ENCODE measurements at regions not wholly inside any gene's neighbourhood (a gene's known extent, or its start where the extent isn't known, plus 50 kb on each side); places are given as distances from the start of the nearest gene placed in this dataset.

DNA sequence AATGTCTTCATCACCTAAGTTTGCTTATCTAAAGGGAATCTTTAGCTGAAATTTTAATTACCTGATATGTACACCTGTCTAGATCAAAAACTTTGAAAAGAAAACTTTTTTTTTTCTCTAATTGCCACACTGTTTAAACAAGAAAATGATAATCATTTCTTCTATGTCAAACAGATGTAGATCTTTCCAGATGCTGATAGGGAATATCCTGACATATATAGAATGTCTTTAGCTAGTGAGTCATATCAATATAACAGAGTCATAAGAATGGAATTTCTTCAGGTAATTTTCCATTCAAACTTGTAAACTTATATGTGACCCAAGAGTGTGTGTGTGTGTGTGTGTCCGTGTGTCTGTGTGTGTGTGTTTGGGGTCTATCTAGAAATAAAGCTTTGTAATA, 271.9 kb downstream of the GPM6A start:
- Histone ChIP-seq H3K4me3 (no peak overlapping the region), H3K36me3 (no peaks in the 10 kb centered on the region), H3K4me1 (ENCODE audit: control insufficient read depth in 1 of 2, low read depth in 2 of 2) (no peaks in the 10 kb centered on the region), H3K27me3 (replicated peaks; ENCODE audit: insufficient read depth) (no peaks in the 10 kb centered on the region), H3K27ac (no peak overlapping the region), H3K9me3 (no peaks in the 10 kb centered on the region)
- ATAC-seq (ENCODE audit: insufficient number of reproducible peaks, low FRiP score, low read depth), result no peak
- DNase-seq (ENCODE audit: low spot score), result no peak
- TF ChIP-seq, protein P1, sequence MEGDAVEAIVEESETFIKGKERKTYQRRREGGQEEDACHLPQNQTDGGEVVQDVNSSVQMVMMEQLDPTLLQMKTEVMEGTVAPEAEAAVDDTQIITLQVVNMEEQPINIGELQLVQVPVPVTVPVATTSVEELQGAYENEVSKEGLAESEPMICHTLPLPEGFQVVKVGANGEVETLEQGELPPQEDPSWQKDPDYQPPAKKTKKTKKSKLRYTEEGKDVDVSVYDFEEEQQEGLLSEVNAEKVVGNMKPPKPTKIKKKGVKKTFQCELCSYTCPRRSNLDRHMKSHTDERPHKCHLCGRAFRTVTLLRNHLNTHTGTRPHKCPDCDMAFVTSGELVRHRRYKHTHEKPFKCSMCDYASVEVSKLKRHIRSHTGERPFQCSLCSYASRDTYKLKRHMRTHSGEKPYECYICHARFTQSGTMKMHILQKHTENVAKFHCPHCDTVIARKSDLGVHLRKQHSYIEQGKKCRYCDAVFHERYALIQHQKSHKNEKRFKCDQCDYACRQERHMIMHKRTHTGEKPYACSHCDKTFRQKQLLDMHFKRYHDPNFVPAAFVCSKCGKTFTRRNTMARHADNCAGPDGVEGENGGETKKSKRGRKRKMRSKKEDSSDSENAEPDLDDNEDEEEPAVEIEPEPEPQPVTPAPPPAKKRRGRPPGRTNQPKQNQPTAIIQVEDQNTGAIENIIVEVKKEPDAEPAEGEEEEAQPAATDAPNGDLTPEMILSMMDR (IDR thresholded peaks at IDR 0.05), result no peak

- ATAC-seq (ENCODE audit: insufficient number of reproducible peaks, low FRiP score, low read depth) (no peak), DNase-seq (ENCODE audit: low spot score) (no peak)
- H3K27me3 ChIP-seq (replicated peaks; ENCODE audit: insufficient read depth), result no peaks in the 10 kb centered on the region
- H3K27ac ChIP-seq, result no peak overlapping the region
- H3K4me3 ChIP-seq, result no peak overlapping the region
- no peaks in the 10 kb centered on the region for H3K4me1 ChIP-seq (ENCODE audit: control insufficient read depth in 1 of 2, low read depth in 2 of 2)
- H3K36me3 ChIP-seq, result no peaks in the 10 kb centered on the region
- H3K9me3 ChIP-seq, result no peaks in the 10 kb centered on the region
- TF ChIP-seq, protein P1 (IDR thresholded peaks at IDR 0.05), result no peak
Measured at GRCh38 chr4:175540732-175541131, 271.3 kb downstream of the GPM6A start.

- Histone ChIP-seq H3K9me3 (no peaks in the 10 kb centered on the region), H3K36me3 (no peaks in the 10 kb centered on the region), H3K27me3 (replicated peaks; ENCODE audit: insufficient read depth) (no peaks in the 10 kb centered on the region), H3K4me1 (ENCODE audit: control insufficient read depth in 1 of 2, low read depth in 2 of 2) (no peaks in the 10 kb centered on the region), H3K27ac (no peak overlapping the region), H3K4me3 (no peak overlapping the region)
- DNase-seq (ENCODE audit: low spot score), result no peak
- ATAC-seq (ENCODE audit: insufficient number of reproducible peaks, low FRiP score, low read depth), result no peak
- TF ChIP-seq, protein P1 (IDR thresholded peaks at IDR 0.05), result no peak
Measured at GRCh38 chr4:175542786-175543185, 269.3 kb downstream of the GPM6A start.

GRCh38 chr4:175559126-175559525, 252.9 kb downstream of the GPM6A start:
- H3K27me3 ChIP-seq (replicated peaks; ENCODE audit: insufficient read depth), result no peaks in the 10 kb centered on the region
- TF ChIP-seq, protein P1 (IDR thresholded peaks at IDR 0.05), result no peak
- H3K27ac ChIP-seq, result no peak overlapping the region
- DNase-seq (ENCODE audit: low spot score) (no peak), ATAC-seq (ENCODE audit: insufficient number of reproducible peaks, low FRiP score, low read depth) (no peak)
- no peaks in the 10 kb centered on the region for H3K9me3 ChIP-seq
- no peaks in the 10 kb centered on the region for H3K4me1 ChIP-seq (ENCODE audit: control insufficient read depth in 1 of 2, low read depth in 2 of 2)
- H3K36me3 ChIP-seq, result no peaks in the 10 kb centered on the region
- H3K4me3 ChIP-seq, result no peak overlapping the region

- DNase-seq (ENCODE audit: low spot score) (no peak), ATAC-seq (ENCODE audit: insufficient number of reproducible peaks, low FRiP score, low read depth) (no peak)
- H3K4me1 ChIP-seq (ENCODE audit: control insufficient read depth in 1 of 2, low read depth in 2 of 2), result no peaks in the 10 kb centered on the region
- TF ChIP-seq, protein P1 (IDR thresholded peaks at IDR 0.05), result no peak
- no peaks in the 10 kb centered on the region for H3K36me3 ChIP-seq
- no peak overlapping the region for H3K27ac ChIP-seq
- no peaks in the 10 kb centered on the region for H3K27me3 ChIP-seq (replicated peaks; ENCODE audit: insufficient read depth)
- H3K9me3 ChIP-seq, result no peaks in the 10 kb centered on the region
- no peak overlapping the region for H3K4me3 ChIP-seq
Measured at GRCh38 chr4:175559526-175559925, 252.5 kb downstream of the GPM6A start.
